ENCODE measurements at regions not wholly inside any gene's neighbourhood (a gene's known extent, or its start where the extent isn't known, plus 50 kb on each side); places are given as distances from the start of the nearest gene placed in this dataset.
A peak's percentile ranks its signal among the peaks of the same experiment; 100 is the strongest.

DNA sequence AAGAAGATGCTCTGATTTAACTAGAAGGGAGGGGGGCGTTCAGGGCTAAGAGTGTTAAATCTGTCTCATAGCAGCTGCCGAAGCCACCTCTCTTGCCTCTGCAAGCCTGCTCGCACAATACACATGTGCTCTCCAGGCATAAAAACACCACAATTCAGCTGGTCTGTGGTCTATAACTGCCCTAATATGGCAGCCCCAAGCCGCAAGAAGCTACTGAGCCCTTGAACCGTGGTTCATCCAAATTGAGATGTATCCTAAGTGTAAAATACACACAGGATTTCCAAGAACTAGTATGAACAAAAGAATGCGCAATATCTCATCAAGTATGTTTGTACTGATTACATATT is 70.8 kb upstream of the FGFR2 start:
- TF ChIP-seq, protein P1, sequence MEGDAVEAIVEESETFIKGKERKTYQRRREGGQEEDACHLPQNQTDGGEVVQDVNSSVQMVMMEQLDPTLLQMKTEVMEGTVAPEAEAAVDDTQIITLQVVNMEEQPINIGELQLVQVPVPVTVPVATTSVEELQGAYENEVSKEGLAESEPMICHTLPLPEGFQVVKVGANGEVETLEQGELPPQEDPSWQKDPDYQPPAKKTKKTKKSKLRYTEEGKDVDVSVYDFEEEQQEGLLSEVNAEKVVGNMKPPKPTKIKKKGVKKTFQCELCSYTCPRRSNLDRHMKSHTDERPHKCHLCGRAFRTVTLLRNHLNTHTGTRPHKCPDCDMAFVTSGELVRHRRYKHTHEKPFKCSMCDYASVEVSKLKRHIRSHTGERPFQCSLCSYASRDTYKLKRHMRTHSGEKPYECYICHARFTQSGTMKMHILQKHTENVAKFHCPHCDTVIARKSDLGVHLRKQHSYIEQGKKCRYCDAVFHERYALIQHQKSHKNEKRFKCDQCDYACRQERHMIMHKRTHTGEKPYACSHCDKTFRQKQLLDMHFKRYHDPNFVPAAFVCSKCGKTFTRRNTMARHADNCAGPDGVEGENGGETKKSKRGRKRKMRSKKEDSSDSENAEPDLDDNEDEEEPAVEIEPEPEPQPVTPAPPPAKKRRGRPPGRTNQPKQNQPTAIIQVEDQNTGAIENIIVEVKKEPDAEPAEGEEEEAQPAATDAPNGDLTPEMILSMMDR (IDR thresholded peaks at IDR 0.05; ENCODE audit: insufficient read depth, low read depth, low read length, missing control alignments), result no peak
- DNase-seq (ENCODE audit: low read depth), result no peak
- H3K4me3 ChIP-seq (ENCODE audit: low read length), result no peak overlapping the region

DNA sequence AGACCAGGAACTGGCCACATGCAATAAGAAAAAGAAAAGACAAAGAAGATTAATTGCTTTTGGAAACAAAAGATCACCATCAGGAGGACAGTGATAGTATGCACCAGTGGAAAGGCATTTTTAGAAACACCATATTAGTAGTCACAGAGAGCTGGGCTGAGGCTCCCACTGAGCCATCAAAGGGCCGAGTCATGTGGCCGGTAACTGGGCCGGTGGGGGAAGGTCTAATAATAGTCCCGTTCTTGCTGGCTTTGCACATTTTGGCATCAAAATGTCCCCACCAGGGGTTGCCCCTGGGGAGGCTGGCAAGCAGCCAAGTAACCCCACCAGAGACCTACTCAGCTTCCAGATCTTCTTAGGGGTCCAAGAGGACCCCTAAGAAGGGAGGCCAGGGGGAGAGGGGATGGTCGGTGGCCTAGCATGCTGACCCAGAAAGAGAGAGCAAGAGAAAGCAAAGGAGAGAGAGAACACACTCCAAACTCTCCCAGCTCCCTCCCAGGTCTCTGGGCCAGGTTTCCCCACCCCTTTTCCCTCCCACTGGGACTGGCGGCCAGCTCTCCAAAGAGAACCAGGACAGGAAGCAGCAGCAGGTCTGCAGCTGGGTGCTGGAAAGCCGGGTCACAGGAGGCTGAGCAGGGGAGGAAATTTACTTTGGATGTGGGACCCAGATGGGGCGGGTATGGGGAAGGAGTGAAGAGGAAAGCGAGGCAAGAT is 70.2 kb upstream of the FGFR2 start:
- peak; percentile 46 for DNase-seq (ENCODE audit: low read depth)
- TF ChIP-seq, protein P1 (IDR thresholded peaks at IDR 0.05; ENCODE audit: insufficient read depth, low read depth, low read length, missing control alignments), result no peak
- H3K4me3 ChIP-seq (ENCODE audit: low read length), result no peak overlapping the region

DNA sequence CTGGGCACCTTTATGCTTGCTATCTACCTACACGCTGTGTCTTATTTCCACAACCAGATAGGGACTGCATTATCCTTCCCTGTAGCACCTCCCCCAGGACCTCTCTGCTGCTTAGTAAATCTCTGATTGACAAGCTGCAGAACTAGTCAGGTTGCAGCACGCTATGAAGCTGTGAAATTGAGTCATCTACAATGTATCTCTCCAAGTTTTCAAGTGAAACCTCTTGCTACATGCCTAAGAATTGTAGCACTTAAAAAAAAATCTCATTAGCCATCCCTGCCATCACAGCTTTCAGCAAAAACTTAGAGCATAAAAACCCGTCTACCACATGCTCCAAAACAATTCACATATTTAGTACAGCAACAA is 69.7 kb upstream of the FGFR2 start:
- TF ChIP-seq, protein P1 (IDR thresholded peaks at IDR 0.05; ENCODE audit: insufficient read depth, low read depth, low read length, missing control alignments), result no peak
- peak; percentile 85 for DNase-seq (ENCODE audit: low read depth)
- no peak overlapping the region for H3K4me3 ChIP-seq (ENCODE audit: low read length)

DNA sequence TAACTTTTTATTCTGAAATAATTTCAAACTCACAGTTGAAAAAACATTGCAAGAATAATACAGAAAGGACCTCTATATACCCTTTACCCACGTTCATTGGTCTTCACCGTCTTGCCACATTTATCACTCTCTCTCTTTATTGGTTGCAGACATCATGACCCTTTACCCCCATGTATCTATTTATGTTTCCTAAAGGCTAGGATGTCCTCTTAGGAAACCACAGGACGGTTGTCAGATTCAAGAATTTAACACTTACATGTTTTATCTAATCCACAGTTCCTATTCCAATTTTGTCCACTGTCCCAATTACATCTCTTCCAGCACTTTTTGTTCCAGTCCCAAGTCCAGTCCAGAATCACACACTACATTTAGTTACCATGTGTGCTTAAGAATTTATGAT is 67.6 kb upstream of the FGFR2 start:
- DNase-seq (ENCODE audit: low read depth), result no peak
- TF ChIP-seq, protein P1 (IDR thresholded peaks at IDR 0.05; ENCODE audit: insufficient read depth, low read depth, low read length, missing control alignments), result no peak
- no peak overlapping the region for H3K4me3 ChIP-seq (ENCODE audit: low read length)

DNA sequence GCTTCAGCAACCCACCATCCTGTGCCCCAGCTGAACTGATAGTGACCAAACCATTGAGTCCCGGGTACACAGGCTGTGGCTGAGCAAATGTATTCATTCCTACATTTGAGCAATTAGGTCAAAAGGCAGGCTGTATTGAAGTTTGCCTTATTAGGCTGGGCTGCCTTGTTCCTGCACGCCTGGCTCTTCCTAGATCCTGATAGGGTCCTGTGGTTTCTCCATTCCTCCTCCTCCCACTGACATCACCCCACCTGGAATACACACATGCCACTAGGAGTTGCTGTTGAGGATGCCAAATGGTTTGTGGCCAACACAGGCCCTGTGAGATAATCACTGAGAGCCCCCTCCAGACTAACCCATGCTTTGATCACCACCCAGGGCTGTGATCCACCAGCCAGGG is 66.4 kb upstream of the FGFR2 start:
- DNase-seq (ENCODE audit: low read depth), result peak; percentile 50
- no peak overlapping the region for H3K4me3 ChIP-seq (ENCODE audit: low read length)
- TF ChIP-seq, protein P1 (IDR thresholded peaks at IDR 0.05; ENCODE audit: insufficient read depth, low read depth, low read length, missing control alignments), result no peak

DNA sequence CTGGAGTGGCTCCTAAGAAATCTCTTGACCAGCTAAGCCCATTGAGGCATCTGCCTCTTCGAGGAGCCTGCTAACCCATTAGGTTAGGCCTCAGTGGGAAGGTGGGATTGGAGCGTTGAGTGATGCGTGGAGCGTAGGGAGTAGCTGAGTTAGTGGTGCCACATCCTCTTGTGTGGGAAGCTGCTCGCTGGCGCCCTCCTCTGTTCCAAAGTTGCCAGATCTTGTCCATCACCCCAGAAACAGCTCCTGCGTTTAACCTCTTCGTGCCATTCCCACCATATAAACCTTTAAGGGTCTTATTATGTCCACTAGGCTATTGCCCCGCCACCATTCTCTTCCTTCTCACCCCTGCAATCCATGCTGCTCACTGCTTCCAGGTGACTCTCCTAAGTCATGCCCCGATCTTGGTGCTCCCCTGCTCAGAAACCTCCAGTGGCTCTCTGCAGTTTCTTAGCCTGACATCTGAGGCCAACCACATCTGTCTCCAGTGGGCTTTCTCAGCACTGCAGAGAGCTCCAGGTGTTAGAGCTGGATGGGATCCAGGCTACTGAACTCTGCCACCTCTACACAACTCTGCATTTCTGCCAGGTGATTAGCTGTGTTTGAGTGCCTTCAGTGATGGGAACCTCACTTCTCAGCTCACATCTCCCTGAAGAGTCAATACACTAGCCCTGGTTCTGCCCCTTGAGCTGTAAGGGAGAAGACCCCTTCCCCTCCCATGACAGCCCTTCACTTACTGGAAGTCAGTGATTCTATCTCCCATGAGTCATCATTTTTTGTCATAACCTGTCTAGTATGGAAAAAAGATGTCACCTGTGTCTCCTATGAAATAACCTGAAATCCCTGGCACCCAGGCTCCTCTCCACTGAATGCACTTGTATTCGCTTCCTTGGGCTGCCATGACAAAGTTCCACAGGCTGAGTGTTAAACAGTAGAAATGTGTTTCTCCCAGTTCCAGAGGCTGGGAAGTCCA is 65.0 kb upstream of the FGFR2 start:
- H3K4me3 ChIP-seq (ENCODE audit: low read length), result no peak overlapping the region
- DNase-seq (ENCODE audit: low read depth), result peak; percentile 31
- TF ChIP-seq, protein P1 (IDR thresholded peaks at IDR 0.05; ENCODE audit: insufficient read depth, low read depth, low read length, missing control alignments), result peak; percentile 37

Data from epithelial cell of esophagus (primary cell).